ENCODE measurements at regions not wholly inside any gene's neighbourhood (a gene's known extent, or its start where the extent isn't known, plus 50 kb on each side); places are given as distances from the start of the nearest gene placed in this dataset.

GRCh38 chr2:16738361-16739225 is 73.0 kb upstream of the CYRIA start:
- TF ChIP-seq CTCF (IDR thresholded peaks at IDR 0.05) (no peak), POLR2A (IDR thresholded peaks at IDR 0.05) (no peak)
